GM23338 (cell line): ENCODE measurements at regions not wholly inside any gene's neighbourhood (a gene's known extent, or its start where the extent isn't known, plus 50 kb on each side); places are given as distances from the start of the nearest gene placed in this dataset.

ENCODE experiments used
- ATAC-seq: fragments of 200-7000 bp; cut with Tn5 transposase; 3 replicates; pipeline ENCODE4 v1.9.1; 2020
- DNase-seq: peaks from one replicate; pipeline ENCODE4 v3.0.0-alpha.2; 2015; ENCODE audit warnings: low spot score
- H2AFZ ChIP-seq: fragments of 200-600 bp; sonication (generic); 2 replicates; pipeline ENCODE4 v1.8.0; 2016; ENCODE audit warnings: antibody characterized with exemption, mild to moderate bottlenecking, moderate library complexity
- H3F3A ChIP-seq: fragments of 200-600 bp; sonication (generic); replicated peaks from 2 replicates; pipeline ENCODE4 v1.8.0; 2017; ENCODE audit warnings: antibody characterized with exemption, mixed run types, low read depth
- H3K27ac ChIP-seq: fragments of 200-600 bp; sonication (generic); 2 replicates; pipeline ENCODE4 v1.6.1; 2016; ENCODE audit warnings: low read depth
- H3K27me3 ChIP-seq: fragments of 200-600 bp; sonication (generic); 2 replicates; pipeline ENCODE4 v1.8.0; 2016; ENCODE audit warnings: mild to moderate bottlenecking, mixed run types, moderate library complexity; ENCODE audit not compliant: insufficient read depth
- H3K36me3 ChIP-seq: fragments of 200-600 bp; sonication (generic); 2 replicates; pipeline ENCODE4 v1.8.0; 2016; ENCODE audit warnings: mild to moderate bottlenecking; ENCODE audit not compliant: insufficient read depth
- H3K4me1 ChIP-seq: fragments of 200-600 bp; sonication (generic); 2 replicates; pipeline ENCODE4 v1.8.0; 2016; ENCODE audit warnings: mild to moderate bottlenecking, moderate library complexity; ENCODE audit not compliant: insufficient read depth
- H3K4me2 ChIP-seq: fragments of 200-600 bp; sonication (generic); 2 replicates; pipeline ENCODE4 v1.7.1; 2017; ENCODE audit warnings: mixed run types
- H3K4me3 ChIP-seq: fragments of 200-600 bp; sonication (generic); 2 replicates; pipeline ENCODE4 v1.6.1; 2016; ENCODE audit warnings: mixed run types
- H3K79me2 ChIP-seq: fragments of 200-600 bp; sonication (generic); replicated peaks from 2 replicates; pipeline ENCODE4 v1.8.0; 2017; ENCODE audit warnings: mild to moderate bottlenecking; ENCODE audit not compliant: insufficient read depth
- H3K9me2 ChIP-seq: fragments of 200-600 bp; sonication (generic); 2 replicates; pipeline ENCODE4 v1.8.0; 2017; ENCODE audit not compliant: insufficient read depth
- H4K20me1 ChIP-seq: fragments of 200-600 bp; sonication (generic); replicated peaks from 2 replicates; pipeline ENCODE4 v1.8.0; 2017; ENCODE audit warnings: mild to moderate bottlenecking; ENCODE audit not compliant: insufficient read depth
- H3K27ac Mint-ChIP-seq: 2 replicates; pipeline ENCODE4 v1.8.0; 2020; ENCODE audit warnings: inconsistent platforms, mild to moderate bottlenecking, moderate library complexity, mixed read lengths
- H3K27me3 Mint-ChIP-seq: 3 replicates; pipeline ENCODE4 v1.8.0; 2022; ENCODE audit warnings: low read depth, mild to moderate bottlenecking, moderate library complexity, mixed read lengths, inconsistent platforms; ENCODE audit not compliant: insufficient read depth, poor library complexity
- H3K36me3 Mint-ChIP-seq: 3 replicates; pipeline ENCODE4 v1.8.0; 2021; ENCODE audit warnings: low read depth, mild to moderate bottlenecking, inconsistent platforms, moderate library complexity, mixed read lengths
- H3K4me1 Mint-ChIP-seq: 3 replicates; pipeline ENCODE4 v1.8.0; 2020; ENCODE audit warnings: mild to moderate bottlenecking, inconsistent platforms, mixed read lengths
- H3K4me3 Mint-ChIP-seq: 3 replicates; pipeline ENCODE4 v1.8.0; 2021; ENCODE audit warnings: moderate library complexity, mild to moderate bottlenecking, inconsistent platforms, mixed read lengths
- H3K9me3 Mint-ChIP-seq: 3 replicates; pipeline ENCODE4 v1.8.0; 2020; ENCODE audit warnings: moderate library complexity, mild to moderate bottlenecking, inconsistent platforms, mixed read lengths
- CREB1 ChIP-seq: fragments of 250-450 bp; sonication (Bioruptor Pico); IDR thresholded peaks from 2 replicates; pipeline ENCODE4 v1.5.0; 2020; ENCODE audit warnings: low read depth, mild to moderate bottlenecking, moderate library complexity
- CTCF ChIP-seq, 2 experiments: fragments of 200-600 bp in 1 of 2; sonication (generic) in 1 of 2; conservative IDR thresholded peaks; 2 replicates each; pipeline versions ENCODE4 v1.5.1 to v1.6.1; 2016 to 2017; ENCODE audit warnings: antibody characterized with exemption in 2 of 2, low read depth in 2 of 2, mild to moderate bottlenecking in 2 of 2, moderate library complexity in 1 of 2
- EZH2 ChIP-seq: fragments of 200-600 bp; sonication (generic); IDR thresholded peaks from one replicate; pipeline ENCODE4 v1.8.0; 2017; ENCODE audit warnings: antibody characterized with exemption, mild to moderate bottlenecking, low read depth; ENCODE audit not compliant: unreplicated experiment
- JUNB ChIP-seq: IDR thresholded peaks from one replicate; pipeline ENCODE4 v1.6.1; 2016; ENCODE audit warnings: antibody characterized with exemption; ENCODE audit not compliant: unreplicated experiment
- NANOG ChIP-seq: IDR thresholded peaks from 2 replicates; pipeline ENCODE4 v1.6.1; 2016; ENCODE audit warnings: antibody characterized with exemption, borderline replicate concordance
- POLR2AphosphoS5 ChIP-seq: IDR thresholded peaks from 2 replicates; pipeline ENCODE4 v1.6.1; 2016; ENCODE audit warnings: antibody characterized with exemption, low read depth
- STAT1 ChIP-seq: IDR thresholded peaks from one replicate; pipeline ENCODE4 v1.6.1; 2016; ENCODE audit warnings: antibody characterized with exemption; ENCODE audit not compliant: unreplicated experiment
- ZNF114 ChIP-seq: fragments of 250-450 bp; sonication (Bioruptor Pico); IDR thresholded peaks from 2 replicates; pipeline ENCODE4 v1.5.0; 2020; ENCODE audit warnings: mild to moderate bottlenecking, moderate library complexity
- ZNF331 ChIP-seq: fragments of 250-450 bp; sonication (Bioruptor Pico); IDR thresholded peaks from 2 replicates; pipeline ENCODE4 v1.5.0; 2020; ENCODE audit warnings: low read depth, mild to moderate bottlenecking, moderate library complexity
- ZNF462 ChIP-seq: fragments of 250-450 bp; sonication (Bioruptor Pico); IDR thresholded peaks from 2 replicates; pipeline ENCODE4 v1.5.0; 2020; ENCODE audit warnings: mild to moderate bottlenecking, moderate library complexity
- TF ChIP-seq, protein P1 (sequence below): IDR thresholded peaks from one replicate; pipeline ENCODE4 v1.6.1; 2018; ENCODE audit warnings: antibody characterized with exemption; ENCODE audit not compliant: unreplicated experiment

DNA sequence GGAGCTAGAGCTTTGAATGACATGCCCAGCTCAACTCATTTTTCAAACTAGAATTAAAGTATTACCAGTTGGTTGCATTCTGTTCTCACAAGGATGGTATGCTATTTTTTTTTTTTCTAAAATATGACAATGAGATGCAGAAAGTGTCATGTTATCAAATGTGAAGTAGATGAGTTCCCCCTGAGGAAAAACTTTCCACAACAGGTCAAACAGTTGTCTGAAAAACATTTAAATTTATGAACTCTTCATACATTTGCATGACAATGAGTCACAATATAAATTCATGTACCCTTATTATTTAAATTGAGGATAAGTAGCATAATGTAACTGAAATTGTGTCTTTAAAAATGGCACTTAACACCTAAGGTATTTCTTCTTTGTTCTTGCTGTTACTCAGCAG lies 1720.5 kb upstream of the NUDT12 start (continued):
- TF ChIP-seq CTCF (conservative IDR thresholded peaks at IDR 0.05; ENCODE audit: low read depth in 2 of 2) = no peak

GRCh38 chr5:105274079-105274478 lies 1711.5 kb upstream of the NUDT12 start:
- no peaks in the 10 kb centered on the region for H3K9me2 ChIP-seq
- no peaks in the 10 kb centered on the region for H3K4me1 ChIP-seq
- no peaks in the 10 kb centered on the region for H3K27me3 ChIP-seq
- Mint-ChIP-seq H3K4me1 (no peaks in the 10 kb centered on the region), H3K36me3 (no peaks in the 10 kb centered on the region), H3K27me3 (no peaks in the 10 kb centered on the region), H3K9me3 (no peaks in the 10 kb centered on the region), H3K27ac (no peak overlapping the region), H3K4me3 (no peak overlapping the region)
- DNase-seq = no peak
- no peak overlapping the region for H3K4me3 ChIP-seq
- no peaks in the 10 kb centered on the region for H4K20me1 ChIP-seq
- no peak for ATAC-seq
- H3K4me2 ChIP-seq = no peak overlapping the region
- H2AFZ ChIP-seq = no peak overlapping the region
- H3F3A ChIP-seq = no peaks in the 10 kb centered on the region
- H3K27ac ChIP-seq = no peak overlapping the region
- H3K36me3 ChIP-seq = no peaks in the 10 kb centered on the region
- no peaks in the 10 kb centered on the region for H3K79me2 ChIP-seq
- TF ChIP-seq NANOG = no peak
- no peak for TF ChIP-seq STAT1
- no peak for TF ChIP-seq POLR2AphosphoS5
- TF ChIP-seq JUNB = no peak
- no peak for TF ChIP-seq EZH2
- TF ChIP-seq CTCF (conservative IDR thresholded peaks at IDR 0.05; ENCODE audit: low read depth in 2 of 2) = no peak
- TF ChIP-seq CREB1 (CRISPR knock-in tag) = no peak
- TF ChIP-seq, protein P1, sequence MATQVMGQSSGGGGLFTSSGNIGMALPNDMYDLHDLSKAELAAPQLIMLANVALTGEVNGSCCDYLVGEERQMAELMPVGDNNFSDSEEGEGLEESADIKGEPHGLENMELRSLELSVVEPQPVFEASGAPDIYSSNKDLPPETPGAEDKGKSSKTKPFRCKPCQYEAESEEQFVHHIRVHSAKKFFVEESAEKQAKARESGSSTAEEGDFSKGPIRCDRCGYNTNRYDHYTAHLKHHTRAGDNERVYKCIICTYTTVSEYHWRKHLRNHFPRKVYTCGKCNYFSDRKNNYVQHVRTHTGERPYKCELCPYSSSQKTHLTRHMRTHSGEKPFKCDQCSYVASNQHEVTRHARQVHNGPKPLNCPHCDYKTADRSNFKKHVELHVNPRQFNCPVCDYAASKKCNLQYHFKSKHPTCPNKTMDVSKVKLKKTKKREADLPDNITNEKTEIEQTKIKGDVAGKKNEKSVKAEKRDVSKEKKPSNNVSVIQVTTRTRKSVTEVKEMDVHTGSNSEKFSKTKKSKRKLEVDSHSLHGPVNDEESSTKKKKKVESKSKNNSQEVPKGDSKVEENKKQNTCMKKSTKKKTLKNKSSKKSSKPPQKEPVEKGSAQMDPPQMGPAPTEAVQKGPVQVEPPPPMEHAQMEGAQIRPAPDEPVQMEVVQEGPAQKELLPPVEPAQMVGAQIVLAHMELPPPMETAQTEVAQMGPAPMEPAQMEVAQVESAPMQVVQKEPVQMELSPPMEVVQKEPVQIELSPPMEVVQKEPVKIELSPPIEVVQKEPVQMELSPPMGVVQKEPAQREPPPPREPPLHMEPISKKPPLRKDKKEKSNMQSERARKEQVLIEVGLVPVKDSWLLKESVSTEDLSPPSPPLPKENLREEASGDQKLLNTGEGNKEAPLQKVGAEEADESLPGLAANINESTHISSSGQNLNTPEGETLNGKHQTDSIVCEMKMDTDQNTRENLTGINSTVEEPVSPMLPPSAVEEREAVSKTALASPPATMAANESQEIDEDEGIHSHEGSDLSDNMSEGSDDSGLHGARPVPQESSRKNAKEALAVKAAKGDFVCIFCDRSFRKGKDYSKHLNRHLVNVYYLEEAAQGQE = no peak
- no peak for TF ChIP-seq ZNF114 (CRISPR knock-in tag)
- TF ChIP-seq ZNF462 (CRISPR knock-in tag) = no peak
- TF ChIP-seq ZNF331 = no peak
